Mesendoderm (in vitro differentiated cells): ENCODE measurements at regions not wholly inside any gene's neighbourhood (a gene's known extent, or its start where the extent isn't known, plus 50 kb on each side); places are given as distances from the start of the nearest gene placed in this dataset.
A peak's percentile ranks its signal among the peaks of the same experiment; 100 is the strongest.

ENCODE experiments used
- DNase-seq: peaks from one replicate; pipeline ENCODE4 v3.0.0; 2013
- H2AK5ac ChIP-seq: 2 replicates; pipeline ENCODE4 v1.6.1; 2013; ENCODE audit warnings: low read length, inconsistent platforms
- H2BK120ac ChIP-seq: 2 replicates; pipeline ENCODE4 v1.6.1; 2013; ENCODE audit warnings: low read depth, mild to moderate bottlenecking, low read length, moderate library complexity, mixed read lengths
- H2BK15ac ChIP-seq: replicated peaks from 2 replicates; pipeline ENCODE4 v1.6.1; 2013; ENCODE audit warnings: low read depth, mild to moderate bottlenecking, moderate library complexity
- H2BK5ac ChIP-seq: 2 replicates; pipeline ENCODE4 v1.6.1; 2013; ENCODE audit warnings: low read length, inconsistent platforms
- H3K18ac ChIP-seq: 2 replicates; pipeline ENCODE4 v1.6.1; 2013; ENCODE audit warnings: mild to moderate bottlenecking, low read length, mixed read lengths
- H3K23ac ChIP-seq: one replicate; pipeline ENCODE4 v1.6.1; 2013; ENCODE audit warnings: low read length
- H3K27ac ChIP-seq: 2 replicates; pipeline ENCODE4 v1.5.1; 2013; ENCODE audit warnings: low read depth, mild to moderate bottlenecking, inconsistent platforms, low read length, moderate library complexity
- H3K27me3 ChIP-seq: 2 replicates; pipeline ENCODE4 v1.6.1; 2013; ENCODE audit warnings: low read length, control low read depth, mild to moderate bottlenecking, inconsistent platforms; ENCODE audit not compliant: insufficient read depth, poor library complexity
- H3K36me3 ChIP-seq: 2 replicates; pipeline ENCODE4 v1.6.1; 2013; ENCODE audit warnings: low read length, inconsistent platforms; ENCODE audit not compliant: control insufficient read depth, insufficient read depth
- H3K4ac ChIP-seq: one replicate; pipeline ENCODE4 v1.6.1; 2013; ENCODE audit warnings: low read depth, mild to moderate bottlenecking, low read length, moderate library complexity
- H3K4me1 ChIP-seq: 2 replicates; pipeline ENCODE4 v1.6.1; 2013; ENCODE audit warnings: low read depth, low read length, inconsistent platforms; ENCODE audit not compliant: control insufficient read depth
- H3K4me2 ChIP-seq: 2 replicates; pipeline ENCODE4 v1.6.1; 2013; ENCODE audit warnings: low read length
- H3K4me3 ChIP-seq: 2 replicates; pipeline ENCODE4 v1.5.1; 2013; ENCODE audit warnings: mild to moderate bottlenecking, low read length
- H3K56ac ChIP-seq: one replicate; pipeline ENCODE4 v1.6.1; 2013; ENCODE audit warnings: low read length
- H3K79me1 ChIP-seq: 2 replicates; pipeline ENCODE4 v1.6.1; 2013; ENCODE audit warnings: low read length, inconsistent platforms
- H3K79me2 ChIP-seq: 2 replicates; pipeline ENCODE4 v1.6.1; 2013; ENCODE audit warnings: mild to moderate bottlenecking, low read length; ENCODE audit not compliant: control insufficient read depth, insufficient read depth
- H3K9ac ChIP-seq: 2 replicates; pipeline ENCODE4 v1.6.1; 2013; ENCODE audit warnings: low read length, inconsistent platforms
- H4K5ac ChIP-seq: one replicate; pipeline ENCODE4 v1.6.1; 2013; ENCODE audit warnings: low read length
- H4K8ac ChIP-seq: one replicate; pipeline ENCODE4 v1.6.1; 2013; ENCODE audit warnings: low read depth, mild to moderate bottlenecking, control low read depth, low read length, moderate library complexity
- WGBS: extraction: QIAGEN DNeasy Blood & Tissue Kit; methylation state at CpG from one replicate; pipeline ENCODE4 v1.1.7; 2013; ENCODE audit warnings: low lambda C conversion rate, missing lambda C conversion rate; ENCODE audit not compliant: insufficient coverage; ENCODE audit errors: extremely low coverage; 5-methylcytosine and 5-hydroxymethylcytosine counted together

- Histone ChIP-seq H3K36me3 (no peaks in the 10 kb centered on the region), H4K8ac (no peak overlapping the region), H2BK15ac (no peak overlapping the region), H3K27ac (no peak overlapping the region), H3K18ac (no peak overlapping the region), H3K27me3 (no peaks in the 10 kb centered on the region), H2AK5ac (no peak overlapping the region), H3K4ac (no peak overlapping the region), H2BK120ac (no peak overlapping the region), H3K79me2 (no peaks in the 10 kb centered on the region), H3K4me3 (no peak overlapping the region), H2BK5ac (no peak overlapping the region), H3K4me2 (no peak overlapping the region), H4K5ac (no peak overlapping the region), H3K9ac (no peak overlapping the region), H3K56ac (no peak overlapping the region), H3K79me1 (no peaks in the 10 kb centered on the region), H3K4me1 (no peaks in the 10 kb centered on the region), H3K23ac (no peak overlapping the region)
- WGBS, result no CpG with 5 or more reads among the region's 2 CpGs
- DNase-seq, result no peak
Observed at GRCh38 chr4:29619168-29619567, 1101.0 kb upstream of the PCDH7 start.

DNA sequence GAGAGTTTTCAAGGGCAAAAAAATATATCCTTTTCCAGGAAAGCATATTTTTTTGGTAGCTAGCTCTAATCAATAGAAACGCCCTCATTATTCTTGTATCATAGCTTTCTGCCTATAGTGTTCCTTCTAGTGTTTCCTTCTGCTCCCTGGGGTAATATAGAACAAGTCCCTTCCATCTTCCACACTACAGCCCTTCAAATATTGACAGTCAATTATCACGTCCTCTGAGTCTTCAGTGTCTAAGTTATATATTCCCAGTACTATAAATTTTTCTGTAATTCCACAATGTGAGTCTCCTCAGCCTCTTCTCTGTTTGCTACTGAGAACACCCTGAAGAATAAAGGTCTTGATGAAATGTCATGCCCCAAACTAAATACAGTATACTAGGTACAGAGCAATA is 1088.0 kb upstream of the PCDH7 start:
- Histone ChIP-seq H3K36me3 (no peaks in the 10 kb centered on the region), H4K5ac (no peak overlapping the region), H3K27me3 (no peaks in the 10 kb centered on the region), H3K9ac (no peak overlapping the region), H4K8ac (no peak overlapping the region), H2BK15ac (no peak overlapping the region), H3K79me2 (no peaks in the 10 kb centered on the region), H3K79me1 (no peaks in the 10 kb centered on the region), H3K4me1 (no peaks in the 10 kb centered on the region), H3K23ac (no peak overlapping the region), H2BK120ac (no peak overlapping the region), H3K56ac (no peak overlapping the region), H3K27ac (no peak overlapping the region), H2AK5ac (no peak overlapping the region), H3K18ac (no peak overlapping the region), H3K4me3 (no peak overlapping the region), H2BK5ac (no peak overlapping the region), H3K4ac (no peak overlapping the region), H3K4me2 (no peak overlapping the region)
- no CpG with 5 or more reads among the region's 2 CpGs for WGBS
- no peak for DNase-seq

DNA sequence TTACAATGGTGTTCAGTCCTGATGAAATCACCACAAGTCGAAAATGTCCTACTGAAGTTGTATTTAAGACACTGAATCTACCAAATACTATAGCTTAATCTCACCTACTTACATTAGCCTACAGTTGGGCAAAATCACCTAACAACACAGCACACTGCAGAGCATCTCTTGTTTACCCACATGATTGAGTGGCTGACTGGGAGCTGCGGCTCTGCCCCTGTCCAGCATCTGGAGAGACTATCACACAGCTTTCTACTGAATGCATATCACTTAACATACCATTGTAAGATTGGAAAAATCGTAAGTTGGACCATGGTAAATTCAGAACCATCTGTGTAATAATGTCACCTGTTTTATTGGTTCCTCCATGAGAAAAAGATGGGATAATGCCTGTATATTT is 1083.2 kb upstream of the PCDH7 start:
- no peak overlapping the region for H3K27ac ChIP-seq
- H3K4ac ChIP-seq, result no peak overlapping the region
- no peak overlapping the region for H3K23ac ChIP-seq
- no peak overlapping the region for H3K56ac ChIP-seq
- H3K36me3 ChIP-seq, result no peaks in the 10 kb centered on the region
- H2BK15ac ChIP-seq, result no peak overlapping the region
- H3K4me3 ChIP-seq, result no peak overlapping the region
- no peak overlapping the region for H2BK120ac ChIP-seq
- H3K27me3 ChIP-seq, result no peaks in the 10 kb centered on the region
- H3K9ac ChIP-seq, result no peak overlapping the region
- DNase-seq, result no peak
- H3K18ac ChIP-seq, result no peak overlapping the region
- H3K79me2 ChIP-seq, result no peaks in the 10 kb centered on the region
- H3K4me1 ChIP-seq, result no peaks in the 10 kb centered on the region
- H4K8ac ChIP-seq, result no peak overlapping the region
- H2BK5ac ChIP-seq, result no peak overlapping the region
- no peak overlapping the region for H3K4me2 ChIP-seq
- H3K79me1 ChIP-seq, result no peaks in the 10 kb centered on the region
- no CpG with 5 or more reads among the region's 3 CpGs for WGBS
- no peak overlapping the region for H2AK5ac ChIP-seq
- no peak overlapping the region for H4K5ac ChIP-seq

DNA sequence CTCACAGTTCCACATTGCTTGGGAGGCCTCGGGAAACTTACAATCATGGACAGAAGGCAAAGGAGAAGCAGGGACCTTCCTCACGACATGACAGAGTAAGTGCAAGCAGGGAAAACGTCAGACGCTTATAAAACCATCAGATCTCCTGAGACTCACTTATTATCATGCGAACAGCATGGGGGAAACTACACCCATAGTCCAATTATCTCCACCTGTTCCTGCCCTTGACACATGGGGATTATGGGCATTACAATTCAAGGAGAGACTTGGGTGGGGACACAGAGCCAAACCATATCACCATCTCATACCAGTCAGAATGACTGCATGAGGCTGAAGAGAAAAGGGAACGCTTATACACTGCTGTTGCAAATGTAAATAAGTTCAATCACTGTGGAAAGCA is 1066.9 kb upstream of the PCDH7 start:
- no peak overlapping the region for H3K4me2 ChIP-seq
- no peak overlapping the region for H2BK5ac ChIP-seq
- no peak overlapping the region for H3K4me3 ChIP-seq
- no peaks in the 10 kb centered on the region for H3K36me3 ChIP-seq
- no peak overlapping the region for H4K5ac ChIP-seq
- no peak overlapping the region for H3K9ac ChIP-seq
- H3K79me1 ChIP-seq, result no peaks in the 10 kb centered on the region
- H3K4me1 ChIP-seq, result no peaks in the 10 kb centered on the region
- no peak overlapping the region for H2BK15ac ChIP-seq
- DNase-seq, result peak; percentile 2
- H2BK120ac ChIP-seq, result no peak overlapping the region
- no CpG with 5 or more reads among the region's 6 CpGs for WGBS
- H3K23ac ChIP-seq, result no peak overlapping the region
- H3K56ac ChIP-seq, result no peak overlapping the region
- no peak overlapping the region for H3K27ac ChIP-seq
- no peaks in the 10 kb centered on the region for H3K79me2 ChIP-seq
- no peak overlapping the region for H3K4ac ChIP-seq
- H3K18ac ChIP-seq, result no peak overlapping the region
- H2AK5ac ChIP-seq, result no peak overlapping the region
- no peaks in the 10 kb centered on the region for H3K27me3 ChIP-seq
- no peak overlapping the region for H4K8ac ChIP-seq

DNA sequence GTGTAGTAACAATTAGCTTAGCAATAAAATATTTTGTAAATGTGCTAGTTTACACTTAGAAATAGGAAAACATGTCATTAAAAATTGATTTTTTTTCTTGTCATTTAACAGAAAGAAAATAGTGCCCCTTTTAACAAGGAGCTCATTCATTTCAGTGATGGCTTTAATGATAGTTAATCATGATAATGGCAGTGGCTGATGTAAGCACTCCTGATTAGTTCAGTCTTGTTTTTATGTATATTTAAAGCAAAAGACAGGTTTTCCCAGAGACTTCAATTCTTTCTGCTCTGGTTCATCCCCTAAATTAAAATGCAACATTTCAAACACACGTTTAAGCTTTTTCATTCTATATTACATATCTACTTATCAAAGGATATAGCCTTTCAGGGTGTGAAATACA is 1039.5 kb upstream of the PCDH7 start:
- H3K18ac ChIP-seq, result no peak overlapping the region
- H3K36me3 ChIP-seq, result no peaks in the 10 kb centered on the region
- H3K23ac ChIP-seq, result no peak overlapping the region
- no peak overlapping the region for H4K8ac ChIP-seq
- no peak overlapping the region for H3K4me3 ChIP-seq
- H2AK5ac ChIP-seq, result no peak overlapping the region
- H3K27me3 ChIP-seq, result no peaks in the 10 kb centered on the region
- H3K27ac ChIP-seq, result no peak overlapping the region
- no peak for DNase-seq
- no peak overlapping the region for H2BK120ac ChIP-seq
- H3K79me2 ChIP-seq, result no peaks in the 10 kb centered on the region
- WGBS, result no CpG with 5 or more reads among the region's 1 CpG
- no peaks in the 10 kb centered on the region for H3K79me1 ChIP-seq
- no peak overlapping the region for H3K56ac ChIP-seq
- no peak overlapping the region for H4K5ac ChIP-seq
- no peaks in the 10 kb centered on the region for H3K4me1 ChIP-seq
- H3K4ac ChIP-seq, result no peak overlapping the region
- no peak overlapping the region for H3K9ac ChIP-seq
- H2BK5ac ChIP-seq, result no peak overlapping the region
- no peak overlapping the region for H3K4me2 ChIP-seq
- H2BK15ac ChIP-seq, result no peak overlapping the region

- Histone ChIP-seq H3K4me3 (no peak overlapping the region), H2BK15ac (no peak overlapping the region), H2BK120ac (no peak overlapping the region), H3K27ac (no peak overlapping the region), H3K79me2 (no peaks in the 10 kb centered on the region), H3K18ac (no peak overlapping the region), H3K4ac (no peak overlapping the region), H2BK5ac (no peak overlapping the region), H3K9ac (no peak overlapping the region), H3K79me1 (no peaks in the 10 kb centered on the region), H3K23ac (no peak overlapping the region), H3K27me3 (no peaks in the 10 kb centered on the region), H4K5ac (no peak overlapping the region), H3K4me1 (no peaks in the 10 kb centered on the region), H3K36me3 (no peaks in the 10 kb centered on the region), H3K56ac (no peak overlapping the region), H3K4me2 (no peak overlapping the region), H2AK5ac (no peak overlapping the region), H4K8ac (no peak overlapping the region)
- no peak for DNase-seq
- 100% methylated on average over 1 of the region's 2 CpGs for WGBS
Observed at GRCh38 chr4:29704059-29704458, 1016.1 kb upstream of the PCDH7 start.
